22Rv1 (cell line): ENCODE measurements at regions not wholly inside any gene's neighbourhood (a gene's known extent, or its start where the extent isn't known, plus 50 kb on each side); places are given as distances from the start of the nearest gene placed in this dataset.

ENCODE experiments used
- ZFX ChIP-seq: fragments of 450-650 bp; IDR thresholded peaks from 2 replicates; pipeline ENCODE4 v1.6.1; 2017; ENCODE audit warnings: antibody characterized with exemption, borderline replicate concordance
- TF ChIP-seq, protein P1 (sequence below): fragments of 450-650 bp; IDR thresholded peaks from 2 replicates; pipeline ENCODE4 v1.5.1; 2017; ENCODE audit warnings: mild to moderate bottlenecking

DNA sequence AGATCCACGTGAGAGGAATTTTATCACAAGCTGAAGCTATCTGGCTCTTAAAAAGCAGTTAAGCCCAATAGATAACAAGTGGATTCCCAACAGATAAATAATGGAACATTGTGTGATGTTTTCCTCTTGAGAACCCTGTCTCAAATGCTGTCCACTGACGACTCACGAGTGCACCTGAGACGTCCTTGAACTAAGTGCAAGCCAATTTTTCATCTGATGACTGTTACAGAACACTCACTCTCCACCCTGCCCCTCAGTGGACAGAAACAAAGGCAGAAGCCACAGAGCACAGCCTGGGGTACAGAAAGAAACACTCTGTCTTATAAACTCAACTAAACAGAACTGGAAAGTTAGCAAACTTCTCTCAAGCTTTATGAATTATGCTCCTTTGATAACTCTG is 199.5 kb downstream of the KCNN2 start:
- TF ChIP-seq, protein P1, sequence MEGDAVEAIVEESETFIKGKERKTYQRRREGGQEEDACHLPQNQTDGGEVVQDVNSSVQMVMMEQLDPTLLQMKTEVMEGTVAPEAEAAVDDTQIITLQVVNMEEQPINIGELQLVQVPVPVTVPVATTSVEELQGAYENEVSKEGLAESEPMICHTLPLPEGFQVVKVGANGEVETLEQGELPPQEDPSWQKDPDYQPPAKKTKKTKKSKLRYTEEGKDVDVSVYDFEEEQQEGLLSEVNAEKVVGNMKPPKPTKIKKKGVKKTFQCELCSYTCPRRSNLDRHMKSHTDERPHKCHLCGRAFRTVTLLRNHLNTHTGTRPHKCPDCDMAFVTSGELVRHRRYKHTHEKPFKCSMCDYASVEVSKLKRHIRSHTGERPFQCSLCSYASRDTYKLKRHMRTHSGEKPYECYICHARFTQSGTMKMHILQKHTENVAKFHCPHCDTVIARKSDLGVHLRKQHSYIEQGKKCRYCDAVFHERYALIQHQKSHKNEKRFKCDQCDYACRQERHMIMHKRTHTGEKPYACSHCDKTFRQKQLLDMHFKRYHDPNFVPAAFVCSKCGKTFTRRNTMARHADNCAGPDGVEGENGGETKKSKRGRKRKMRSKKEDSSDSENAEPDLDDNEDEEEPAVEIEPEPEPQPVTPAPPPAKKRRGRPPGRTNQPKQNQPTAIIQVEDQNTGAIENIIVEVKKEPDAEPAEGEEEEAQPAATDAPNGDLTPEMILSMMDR = no peak
- TF ChIP-seq ZFX = no peak
